ENCODE measurements at regions not wholly inside any gene's neighbourhood (a gene's known extent, or its start where the extent isn't known, plus 50 kb on each side); places are given as distances from the start of the nearest gene placed in this dataset.

DNA sequence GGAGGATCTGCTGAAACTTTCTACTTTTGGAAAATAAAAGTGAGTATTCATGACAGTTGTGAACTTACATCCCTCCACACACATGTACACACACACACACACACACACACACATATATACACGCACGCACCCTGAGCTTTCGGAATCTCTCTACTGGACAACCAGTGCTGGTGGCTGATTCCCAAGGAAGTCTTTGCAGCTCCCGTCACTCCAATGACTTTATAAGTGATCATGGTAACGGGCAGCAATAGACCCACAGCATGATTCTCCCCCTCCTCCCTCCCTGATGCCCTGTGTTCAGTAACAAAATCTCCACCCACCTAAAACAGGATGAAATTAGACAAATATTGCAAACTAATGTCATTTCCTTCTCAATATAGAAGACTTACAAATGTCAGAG, 364.9 kb downstream of the IRS1 start:
- Histone ChIP-seq H3K27ac (no peak overlapping the region), H3K9me3 (no peaks in the 10 kb centered on the region), H3K4me3 (ENCODE audit: low read depth in 1 of 2, low read length in 1 of 2) (no peak overlapping the region), H3K27me3 (no peaks in the 10 kb centered on the region), H3K36me3 (no peaks in the 10 kb centered on the region), H3K4me1 (ENCODE audit: control insufficient read depth in 1 of 2, insufficient read depth in 1 of 2, low read depth in 1 of 2, low read length in 1 of 2) (no peaks in the 10 kb centered on the region)
- TF ChIP-seq, protein P1, sequence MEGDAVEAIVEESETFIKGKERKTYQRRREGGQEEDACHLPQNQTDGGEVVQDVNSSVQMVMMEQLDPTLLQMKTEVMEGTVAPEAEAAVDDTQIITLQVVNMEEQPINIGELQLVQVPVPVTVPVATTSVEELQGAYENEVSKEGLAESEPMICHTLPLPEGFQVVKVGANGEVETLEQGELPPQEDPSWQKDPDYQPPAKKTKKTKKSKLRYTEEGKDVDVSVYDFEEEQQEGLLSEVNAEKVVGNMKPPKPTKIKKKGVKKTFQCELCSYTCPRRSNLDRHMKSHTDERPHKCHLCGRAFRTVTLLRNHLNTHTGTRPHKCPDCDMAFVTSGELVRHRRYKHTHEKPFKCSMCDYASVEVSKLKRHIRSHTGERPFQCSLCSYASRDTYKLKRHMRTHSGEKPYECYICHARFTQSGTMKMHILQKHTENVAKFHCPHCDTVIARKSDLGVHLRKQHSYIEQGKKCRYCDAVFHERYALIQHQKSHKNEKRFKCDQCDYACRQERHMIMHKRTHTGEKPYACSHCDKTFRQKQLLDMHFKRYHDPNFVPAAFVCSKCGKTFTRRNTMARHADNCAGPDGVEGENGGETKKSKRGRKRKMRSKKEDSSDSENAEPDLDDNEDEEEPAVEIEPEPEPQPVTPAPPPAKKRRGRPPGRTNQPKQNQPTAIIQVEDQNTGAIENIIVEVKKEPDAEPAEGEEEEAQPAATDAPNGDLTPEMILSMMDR (IDR thresholded peaks at IDR 0.05): no peak

DNA sequence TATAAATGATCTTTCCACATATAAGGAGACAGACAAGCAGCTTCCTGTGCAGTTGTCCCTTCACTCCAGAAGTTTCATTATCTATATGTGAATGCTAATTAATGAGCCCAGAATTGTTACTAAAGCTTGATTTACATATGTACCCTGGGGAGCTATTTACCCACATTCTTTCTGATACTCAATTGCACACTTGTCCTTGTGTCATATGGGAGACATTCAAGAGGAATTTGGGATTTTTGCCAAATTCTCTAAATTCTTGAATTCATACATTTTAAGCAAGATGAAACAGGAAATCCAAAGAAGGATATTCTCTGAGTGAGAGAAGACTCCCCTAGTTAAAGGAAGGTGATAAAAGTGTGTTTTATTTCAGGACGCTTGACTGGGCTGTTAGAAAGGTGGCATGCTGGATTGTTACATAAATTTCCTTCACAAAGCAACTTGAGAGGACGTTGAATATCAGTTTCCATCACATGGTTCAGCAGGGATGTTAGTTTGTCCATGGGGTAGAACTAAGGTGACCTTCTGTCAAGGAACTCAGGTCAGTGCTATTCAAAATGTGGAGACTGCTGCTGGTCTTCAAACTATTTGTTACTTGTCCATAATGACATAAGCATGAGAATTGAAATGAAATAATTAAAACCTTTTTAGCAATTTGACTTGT, 368.2 kb downstream of the IRS1 start:
- Histone ChIP-seq H3K9me3 (no peaks in the 10 kb centered on the region), H3K4me3 (ENCODE audit: low read depth in 1 of 2, low read length in 1 of 2) (no peak overlapping the region), H3K4me1 (ENCODE audit: control insufficient read depth in 1 of 2, insufficient read depth in 1 of 2, low read depth in 1 of 2, low read length in 1 of 2) (no peaks in the 10 kb centered on the region), H3K27ac (no peak overlapping the region), H3K36me3 (no peaks in the 10 kb centered on the region), H3K27me3 (no peaks in the 10 kb centered on the region)
- TF ChIP-seq, protein P1 (IDR thresholded peaks at IDR 0.05): no peak

DNA sequence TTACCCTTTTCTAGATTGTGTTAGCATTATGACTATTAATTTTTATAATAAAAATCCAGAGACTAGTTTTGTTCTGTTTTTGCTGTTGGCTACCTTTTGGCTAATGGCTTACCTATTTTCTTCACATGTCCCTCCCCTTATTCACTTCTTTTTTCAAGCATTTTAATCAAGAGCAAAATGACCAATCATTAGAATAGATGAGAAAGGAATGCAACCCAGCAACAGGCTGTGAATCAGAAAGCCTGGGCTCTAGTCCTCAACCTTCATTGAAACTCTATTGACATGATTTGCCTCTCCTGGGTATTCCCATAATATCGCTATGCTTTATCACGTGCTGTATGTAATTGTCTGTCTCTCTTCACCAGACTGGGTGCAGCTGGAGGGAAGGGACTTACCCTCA, 370.1 kb downstream of the IRS1 start:
- Histone ChIP-seq H3K4me3 (ENCODE audit: low read depth in 1 of 2, low read length in 1 of 2) (no peak overlapping the region), H3K36me3 (no peaks in the 10 kb centered on the region), H3K4me1 (ENCODE audit: control insufficient read depth in 1 of 2, insufficient read depth in 1 of 2, low read depth in 1 of 2, low read length in 1 of 2) (no peaks in the 10 kb centered on the region), H3K9me3 (no peaks in the 10 kb centered on the region), H3K27ac (no peak overlapping the region), H3K27me3 (no peaks in the 10 kb centered on the region)
- TF ChIP-seq, protein P1 (IDR thresholded peaks at IDR 0.05): no peak

DNA sequence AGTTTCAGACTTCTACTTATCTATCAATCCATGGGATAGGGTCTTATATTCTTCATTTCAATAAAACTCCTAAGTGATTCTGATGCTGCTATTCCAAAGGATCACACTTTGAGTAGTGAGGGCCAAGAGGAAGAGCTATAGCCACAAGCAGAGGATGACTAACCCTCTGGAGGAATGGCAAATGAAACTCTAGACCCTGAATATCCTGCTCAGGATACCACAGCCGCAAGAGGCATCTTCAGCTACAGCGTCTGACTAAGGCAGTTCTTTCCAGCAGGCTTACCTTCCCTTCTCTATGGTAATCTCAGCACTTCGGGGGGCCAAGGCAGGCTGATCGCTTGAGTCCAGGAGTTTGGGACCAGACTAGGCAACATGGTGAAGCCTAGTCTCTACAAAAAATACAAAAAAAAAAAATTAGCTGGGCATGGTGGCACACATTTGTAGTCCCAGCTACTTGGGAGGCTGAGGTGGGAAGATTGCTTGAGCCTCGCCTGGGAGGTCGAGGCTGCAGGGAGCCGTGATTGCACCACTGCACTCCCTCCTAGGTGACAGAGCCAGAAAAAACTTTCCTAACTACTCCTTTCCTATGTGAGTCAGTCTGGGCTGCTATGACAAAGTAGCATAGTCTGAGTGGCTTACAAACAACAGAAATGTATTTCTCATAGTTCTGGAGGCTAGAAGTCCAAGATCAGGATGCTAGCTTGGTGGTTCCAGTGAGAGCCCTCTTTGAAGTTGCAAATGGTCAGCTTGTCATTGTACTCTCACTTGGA, 371.9 kb downstream of the IRS1 start:
- Histone ChIP-seq H3K4me1 (ENCODE audit: control insufficient read depth in 1 of 2, insufficient read depth in 1 of 2, low read depth in 1 of 2, low read length in 1 of 2) (peaks cover 3 to 4% of the 10 kb centered on the region in 2 experiments), H3K36me3 (no peaks in the 10 kb centered on the region), H3K27me3 (peaks cover 6% of the 10 kb centered on the region), H3K27ac (no peak overlapping the region), H3K4me3 (ENCODE audit: low read depth in 1 of 2, low read length in 1 of 2) (no peak overlapping the region), H3K9me3 (no peaks in the 10 kb centered on the region)
- TF ChIP-seq, protein P1 (IDR thresholded peaks at IDR 0.05): no peak

DNA sequence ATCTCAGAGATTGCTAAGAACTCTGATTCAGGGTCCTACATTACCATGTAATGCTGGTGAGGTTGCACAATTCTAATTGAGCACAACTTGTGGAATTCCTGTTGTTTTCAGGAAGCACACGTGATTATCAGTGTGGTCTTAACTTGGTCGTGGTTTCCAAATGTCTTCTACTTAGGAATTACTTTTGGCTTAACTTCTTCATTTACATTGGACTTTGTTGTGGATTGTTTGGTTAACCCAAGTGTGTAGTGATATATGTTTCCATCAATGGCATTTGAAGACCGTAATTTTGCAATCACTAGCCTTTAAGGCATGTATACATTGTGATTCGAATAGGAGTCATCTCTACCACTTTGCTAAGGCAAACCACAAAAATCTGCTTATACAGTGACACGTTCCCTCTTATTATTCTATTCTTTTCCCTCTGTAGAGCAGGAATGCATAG, 373.3 kb downstream of the IRS1 start:
- Histone ChIP-seq H3K36me3 (no peaks in the 10 kb centered on the region), H3K4me1 (ENCODE audit: control insufficient read depth in 1 of 2, insufficient read depth in 1 of 2, low read depth in 1 of 2, low read length in 1 of 2) (peaks cover 3 to 4% of the 10 kb centered on the region in 2 experiments), H3K27ac (no peak overlapping the region), H3K27me3 (peaks cover 6% of the 10 kb centered on the region), H3K4me3 (ENCODE audit: low read depth in 1 of 2, low read length in 1 of 2) (no peak overlapping the region), H3K9me3 (no peaks in the 10 kb centered on the region)
- TF ChIP-seq, protein P1 (IDR thresholded peaks at IDR 0.05): no peak

All from neutrophil (primary cell).